GM23248 (cell line): ENCODE measurements at regions not wholly inside any gene's neighbourhood (a gene's known extent, or its start where the extent isn't known, plus 50 kb on each side); places are given as distances from the start of the nearest gene placed in this dataset.

Source experiments
- DNase-seq: peaks from one replicate; pipeline ENCODE4 v3.0.0-alpha.2; 2015
- H2AFZ ChIP-seq: fragments of 200-600 bp; sonication (generic); 2 replicates; pipeline ENCODE4 v1.6.1; 2016; ENCODE audit warnings: antibody characterized with exemption
- H3F3A ChIP-seq: fragments of 200-600 bp; sonication (generic); 2 replicates; pipeline ENCODE4 v1.6.1; 2016; ENCODE audit warnings: mild to moderate bottlenecking, antibody characterized with exemption, mixed run types; ENCODE audit not compliant: insufficient read depth
- H3K27ac ChIP-seq: fragments of 200-600 bp; sonication (generic); 2 replicates; pipeline ENCODE4 v1.5.1; 2016; ENCODE audit warnings: mild to moderate bottlenecking
- H3K27me3 ChIP-seq: fragments of 200-600 bp; sonication (generic); replicated peaks from 2 replicates; pipeline ENCODE4 v1.6.1; 2016; ENCODE audit warnings: mild to moderate bottlenecking; ENCODE audit not compliant: insufficient read depth
- H3K36me3 ChIP-seq: fragments of 200-600 bp; sonication (generic); 2 replicates; pipeline ENCODE4 v1.6.1; 2016; ENCODE audit warnings: low read depth, mild to moderate bottlenecking
- H3K4me1 ChIP-seq: fragments of 200-600 bp; sonication (generic); 2 replicates; pipeline ENCODE4 v1.6.1; 2016; ENCODE audit warnings: mild to moderate bottlenecking; ENCODE audit not compliant: insufficient read depth
- H3K4me2 ChIP-seq: fragments of 200-600 bp; sonication (generic); one replicate; pipeline ENCODE4 v1.6.1; 2016; ENCODE audit warnings: mild to moderate bottlenecking; ENCODE audit not compliant: unreplicated experiment
- H3K4me3 ChIP-seq: fragments of 200-600 bp; sonication (generic); 2 replicates; pipeline ENCODE4 v1.5.1; 2016; ENCODE audit warnings: mild to moderate bottlenecking
- H3K79me2 ChIP-seq: fragments of 200-600 bp; sonication (generic); 2 replicates; pipeline ENCODE4 v1.6.1; 2016; ENCODE audit warnings: mild to moderate bottlenecking; ENCODE audit not compliant: insufficient read depth
- H3K9ac ChIP-seq: fragments of 200-600 bp; sonication (generic); 2 replicates; pipeline ENCODE4 v1.6.1; 2016; ENCODE audit warnings: mild to moderate bottlenecking
- H3K9me2 ChIP-seq: fragments of 200-600 bp; sonication (generic); 2 replicates; pipeline ENCODE4 v1.6.1; 2016; ENCODE audit warnings: mixed run types, mild to moderate bottlenecking, moderate library complexity; ENCODE audit not compliant: insufficient read depth
- H3K9me3 ChIP-seq: fragments of 200-600 bp; sonication (generic); one replicate; pipeline ENCODE4 v1.6.1; 2017; ENCODE audit warnings: low read depth
- H4K20me1 ChIP-seq: fragments of 200-600 bp; sonication (generic); 2 replicates; pipeline ENCODE4 v1.6.0; 2016; ENCODE audit not compliant: insufficient read depth
- EZH2 ChIP-seq: fragments of 200-600 bp; sonication (generic); IDR thresholded peaks from 2 replicates; pipeline ENCODE4 v1.6.1; 2018; ENCODE audit warnings: antibody characterized with exemption, mild to moderate bottlenecking; ENCODE audit not compliant: insufficient read depth, poor library complexity, severe bottlenecking
- EZH2phosphoT487 ChIP-seq: fragments of 200-600 bp; sonication (generic); IDR thresholded peaks from 2 replicates; pipeline ENCODE4 v1.6.1; 2018; ENCODE audit warnings: antibody characterized with exemption, moderate library complexity, mild to moderate bottlenecking, low read depth; ENCODE audit not compliant: insufficient read depth
- WGBS, 2 experiments: methylation state at CpG; one replicate each; pipeline ENCODE4 v1.1.6; 2015 to 2017; ENCODE audit warnings: low lambda C conversion rate in 2 of 2, low coverage in 1 of 2; ENCODE audit errors: missing lambda C conversion rate in 2 of 2; 5-methylcytosine and 5-hydroxymethylcytosine counted together
- in situ Hi-C: fragments of 300-500 bp; cut with MboI; formaldehyde crosslinking; loops from 2 replicates; pipeline ENCODE4 v1.15.0; 2020

DNA sequence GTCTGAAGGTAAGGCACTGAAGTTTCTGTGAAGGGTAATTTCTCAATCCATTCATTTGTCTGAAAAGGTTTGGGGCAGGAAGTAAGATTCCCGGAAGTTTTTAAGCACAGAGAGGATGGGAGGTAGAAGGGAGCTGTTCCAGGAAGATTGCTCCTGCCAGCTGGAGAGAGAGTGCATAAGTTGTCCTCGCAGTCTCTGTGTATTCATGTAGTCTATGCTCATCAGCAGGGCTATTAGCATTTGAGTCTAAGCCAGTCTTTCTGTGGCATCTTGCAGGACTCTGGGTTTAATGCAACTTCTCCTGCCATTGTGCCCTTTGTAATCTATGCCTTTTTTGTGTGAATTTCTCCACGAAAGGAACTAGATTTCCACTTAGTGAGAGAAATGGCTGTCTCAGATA lies 140.8 kb upstream of the FGGY start:
- TF ChIP-seq EZH2 (no peak), EZH2phosphoT487 (no peak)
- Histone ChIP-seq H2AFZ (peak overlapping the region; percentile 70), H3K9me2 (no peaks in the 10 kb centered on the region), H3K27me3 (no peaks in the 10 kb centered on the region), H3K9ac (no peak overlapping the region), H3K27ac (peak overlapping the region; percentile 40), H3K9me3 (no peaks in the 10 kb centered on the region), H3K4me3 (no peak overlapping the region), H3F3A (peaks cover 40% of the 10 kb centered on the region), H3K4me1 (peaks cover 52% of the 10 kb centered on the region), H3K4me2 (peak overlapping the region; percentile 9), H4K20me1 (no peaks in the 10 kb centered on the region), H3K36me3 (no peaks in the 10 kb centered on the region), H3K79me2 (no peaks in the 10 kb centered on the region)
- in situ Hi-C loops = no loop called here
- DNase-seq = peak; percentile 45
- WGBS, 2 experiments = 13 to 21% methylated on average over 3 of the region's 3 CpGs

DNA sequence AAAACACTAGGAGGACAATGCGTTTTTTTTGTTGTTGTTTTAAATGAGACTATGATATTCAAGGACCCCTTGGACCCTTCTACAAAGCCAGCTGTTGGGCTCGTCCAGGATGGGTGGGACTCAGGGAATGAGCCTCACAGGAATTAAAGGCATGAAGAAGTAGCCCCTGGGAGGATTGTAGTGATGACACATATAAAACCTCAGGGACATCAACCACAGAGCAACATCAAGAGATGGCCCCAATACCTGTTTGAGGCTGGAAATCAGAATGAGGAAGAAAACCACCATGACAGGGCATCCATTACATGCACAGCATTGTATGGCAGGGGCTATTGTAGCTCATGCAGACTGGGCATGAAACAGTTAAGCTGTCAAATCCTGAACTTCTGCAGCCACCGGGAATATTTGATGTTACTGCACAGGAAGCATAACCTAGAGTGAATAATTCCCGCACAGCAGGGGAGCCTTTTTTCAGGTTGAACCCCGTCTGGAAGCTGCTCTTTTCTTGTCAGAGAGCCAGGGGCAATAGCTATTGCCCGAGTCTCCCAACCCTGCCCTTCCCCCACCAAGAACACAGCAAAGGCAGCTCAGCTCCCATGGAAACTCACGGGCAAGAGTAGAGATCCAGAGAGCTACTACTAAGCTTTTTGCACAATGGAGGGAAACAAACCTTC lies 140.2 kb upstream of the FGGY start:
- Histone ChIP-seq H3K4me2 (peak overlapping the region; percentile 38), H3K36me3 (no peaks in the 10 kb centered on the region), H3K27ac (peak overlapping the region; percentile 40), H4K20me1 (no peaks in the 10 kb centered on the region), H3F3A (peaks cover 36% of the 10 kb centered on the region), H3K4me1 (peaks cover 46% of the 10 kb centered on the region), H3K9me3 (no peaks in the 10 kb centered on the region), H3K9ac (peak overlapping the region; percentile 23; the same call in 1 of the 2 replicates), H3K27me3 (no peaks in the 10 kb centered on the region), H3K79me2 (no peaks in the 10 kb centered on the region), H3K9me2 (no peaks in the 10 kb centered on the region), H3K4me3 (no peak overlapping the region), H2AFZ (peak overlapping the region; percentile 70)
- DNase-seq = peak; percentile 48
- 13 to 18% methylated on average over 7 of the region's 7 CpGs for WGBS, 2 experiments
- no peak for TF ChIP-seq EZH2phosphoT487
- no peak for TF ChIP-seq EZH2
- in situ Hi-C loops = no loop called here

DNA sequence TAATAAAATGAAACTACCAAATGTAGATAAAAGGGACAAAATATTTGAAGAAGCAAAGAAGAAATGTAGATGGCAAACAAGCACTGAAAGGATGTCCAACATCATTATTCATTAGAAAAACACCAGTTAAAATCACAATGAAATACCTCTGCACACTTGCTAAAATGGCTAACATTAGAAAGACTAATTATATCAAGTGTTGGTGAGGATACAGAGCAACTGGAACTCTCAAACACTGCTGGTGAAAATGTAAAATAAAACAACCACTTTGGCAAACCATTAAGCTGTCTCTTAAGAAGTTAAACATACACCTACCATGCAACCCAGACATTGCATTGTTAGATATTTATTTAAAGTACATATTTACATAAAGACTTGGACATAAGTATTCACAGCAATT lies 138.6 kb upstream of the FGGY start:
- H3K36me3 ChIP-seq = no peaks in the 10 kb centered on the region
- H2AFZ ChIP-seq = no peak overlapping the region
- in situ Hi-C loops = no loop called here
- H4K20me1 ChIP-seq = no peaks in the 10 kb centered on the region
- H3K4me1 ChIP-seq = peaks cover 43% of the 10 kb centered on the region
- H3K27me3 ChIP-seq = no peaks in the 10 kb centered on the region
- no peak overlapping the region for H3K4me2 ChIP-seq
- no peaks in the 10 kb centered on the region for H3K79me2 ChIP-seq
- no peak overlapping the region for H3K4me3 ChIP-seq
- no peak for DNase-seq
- H3K27ac ChIP-seq = no peak overlapping the region
- H3F3A ChIP-seq = peaks cover 35% of the 10 kb centered on the region
- no peaks in the 10 kb centered on the region for H3K9me2 ChIP-seq
- H3K9ac ChIP-seq = no peak overlapping the region
- TF ChIP-seq EZH2phosphoT487 (no peak), EZH2 (no peak)
- H3K9me3 ChIP-seq = no peaks in the 10 kb centered on the region

DNA sequence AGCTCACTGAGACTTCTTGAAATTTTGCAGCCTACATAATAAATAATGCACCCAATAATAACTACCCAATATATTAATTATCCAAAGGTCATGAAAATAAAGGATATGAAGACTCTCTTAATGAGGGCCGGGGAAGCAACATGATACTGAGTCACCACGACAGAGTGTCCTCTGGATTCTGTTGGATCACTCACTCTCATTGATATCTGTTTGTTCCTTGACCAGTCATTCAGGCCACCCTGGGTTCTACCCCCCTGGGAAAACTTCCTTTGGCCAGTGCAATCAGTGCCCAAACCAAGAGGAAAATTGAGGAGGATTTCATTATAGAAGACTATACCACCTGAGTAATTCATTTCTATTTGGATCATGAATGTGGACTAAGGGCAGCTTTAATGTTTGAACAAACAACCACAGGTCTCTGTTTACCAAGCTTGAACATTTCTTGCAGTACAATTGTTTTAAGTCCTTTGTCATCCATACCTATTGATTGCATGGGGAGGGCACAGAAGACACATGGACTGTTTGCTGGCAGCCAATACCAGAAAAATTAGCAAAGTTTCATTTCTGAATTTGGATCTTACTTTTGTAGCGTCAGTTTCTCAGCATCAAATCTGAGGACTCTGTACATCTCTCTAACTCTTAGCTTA lies 137.2 kb upstream of the FGGY start:
- Histone ChIP-seq H3K4me3 (no peak overlapping the region), H3K36me3 (no peaks in the 10 kb centered on the region), H3F3A (peaks cover 43% of the 10 kb centered on the region), H3K27me3 (no peaks in the 10 kb centered on the region), H3K9me3 (no peaks in the 10 kb centered on the region), H3K9me2 (no peaks in the 10 kb centered on the region), H4K20me1 (no peaks in the 10 kb centered on the region), H3K4me2 (no peak overlapping the region), H3K9ac (no peak overlapping the region), H3K4me1 (peaks cover 49% of the 10 kb centered on the region), H2AFZ (no peak overlapping the region), H3K27ac (no peak overlapping the region), H3K79me2 (no peaks in the 10 kb centered on the region)
- in situ Hi-C loops = no loop called here
- DNase-seq = no peak
- no peak for TF ChIP-seq EZH2
- no peak for TF ChIP-seq EZH2phosphoT487
- WGBS, 2 experiments = 33 to 40% methylated on average over 3 of the region's 3 CpGs
